Mucosa of descending colon (tissue), 3 donors: ENCODE measurements at regions not wholly inside any gene's neighbourhood (a gene's known extent, or its start where the extent isn't known, plus 50 kb on each side); places are given as distances from the start of the nearest gene placed in this dataset.

ENCODE experiments used
- ATAC-seq: fragments of 200-7000 bp; cut with Tn5 transposase; one replicate; pipeline ENCODE4 v1.9.1; 2020; ENCODE audit warnings: mild to moderate bottlenecking, moderate library complexity
- DNase-seq, 3 donors: peaks; one replicate each; pipeline ENCODE4 v3.0.0-alpha.2; 2020
- H3K36me3 ChIP-seq: fragments of 200-600 bp; one replicate; pipeline ENCODE4 v1.8.0; 2021; ENCODE audit warnings: low read depth, mild to moderate bottlenecking
- H3K4me1 ChIP-seq: fragments of 200-600 bp; one replicate; pipeline ENCODE4 v1.8.0; 2021; ENCODE audit warnings: low read depth, mild to moderate bottlenecking
- H3K4me3 ChIP-seq: fragments of 200-600 bp; one replicate; pipeline ENCODE4 v1.8.0; 2021; ENCODE audit warnings: mild to moderate bottlenecking
- H3K9me3 ChIP-seq: fragments of 200-600 bp; one replicate; pipeline ENCODE4 v1.8.0; 2021; ENCODE audit warnings: mild to moderate bottlenecking
- intact Hi-C, 2 donors: fragments of 100-400 bp; cut with DNase I in 1 of 2; cut with micrococcal nuclease in 1 of 2; formaldehyde crosslinking; loops; one replicate each; pipeline versions ENCODE4 v1.11.0 to v1.11.1; 2022; cut with DNase I, micrococcal nuclease
- TF ChIP-seq, protein P1 (sequence below): fragments of 200-600 bp; IDR thresholded peaks from one replicate; pipeline ENCODE4 v1.8.0; 2022; ENCODE audit warnings: antibody characterized with exemption, mild to moderate bottlenecking
- donor health status: DM: no; HTN: no; CAD: no; lungs with moderate emphysema.
- donor health status: DM: no; HTN: no; CAD: no.
- donor health status: DM: no; HTN: yes; CAD: no.

DNA sequence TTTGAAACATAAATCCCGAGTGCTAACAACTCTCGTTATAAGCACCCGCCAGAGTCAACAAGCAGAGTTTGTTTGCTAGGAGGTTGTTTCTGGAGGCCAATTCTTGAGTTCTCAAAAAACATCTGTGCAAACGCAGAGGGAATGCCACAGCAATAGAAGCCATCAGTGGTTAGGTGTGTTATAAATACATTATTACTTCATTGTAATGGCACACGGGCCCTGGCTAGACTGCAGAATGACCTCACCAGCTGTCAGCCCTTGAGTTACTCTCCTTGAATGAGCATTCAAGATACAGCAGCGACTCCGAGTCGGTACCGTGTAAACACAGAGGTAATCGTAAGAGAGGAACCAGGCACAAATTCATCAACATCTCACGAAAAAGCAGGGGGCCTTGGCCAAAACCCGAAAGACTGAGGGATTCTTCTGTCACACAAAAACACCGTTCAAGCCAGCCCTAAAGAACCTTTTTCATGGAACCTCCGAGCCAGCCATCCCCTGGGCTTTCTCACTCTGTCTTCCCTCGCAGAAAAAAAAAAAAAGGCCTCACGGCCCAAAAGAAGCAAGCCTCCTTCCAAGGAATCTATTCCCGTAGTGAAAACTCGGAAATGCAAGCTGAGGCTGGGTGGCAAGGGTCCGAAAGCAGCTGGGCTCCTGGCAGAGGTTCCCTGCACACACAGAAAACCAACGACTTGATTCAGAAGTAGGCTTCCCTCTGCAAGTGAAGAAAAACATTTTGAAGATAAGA is 133.7 kb upstream of the MEIS1 start:
- Histone ChIP-seq H3K9me3 (no peaks in the 10 kb centered on the region), H3K4me1 (no peaks in the 10 kb centered on the region), H3K4me3 (no peak overlapping the region), H3K36me3 (no peaks in the 10 kb centered on the region)
- peak in 1 of 3 donors; percentile 7 for DNase-seq
- TF ChIP-seq, protein P1, sequence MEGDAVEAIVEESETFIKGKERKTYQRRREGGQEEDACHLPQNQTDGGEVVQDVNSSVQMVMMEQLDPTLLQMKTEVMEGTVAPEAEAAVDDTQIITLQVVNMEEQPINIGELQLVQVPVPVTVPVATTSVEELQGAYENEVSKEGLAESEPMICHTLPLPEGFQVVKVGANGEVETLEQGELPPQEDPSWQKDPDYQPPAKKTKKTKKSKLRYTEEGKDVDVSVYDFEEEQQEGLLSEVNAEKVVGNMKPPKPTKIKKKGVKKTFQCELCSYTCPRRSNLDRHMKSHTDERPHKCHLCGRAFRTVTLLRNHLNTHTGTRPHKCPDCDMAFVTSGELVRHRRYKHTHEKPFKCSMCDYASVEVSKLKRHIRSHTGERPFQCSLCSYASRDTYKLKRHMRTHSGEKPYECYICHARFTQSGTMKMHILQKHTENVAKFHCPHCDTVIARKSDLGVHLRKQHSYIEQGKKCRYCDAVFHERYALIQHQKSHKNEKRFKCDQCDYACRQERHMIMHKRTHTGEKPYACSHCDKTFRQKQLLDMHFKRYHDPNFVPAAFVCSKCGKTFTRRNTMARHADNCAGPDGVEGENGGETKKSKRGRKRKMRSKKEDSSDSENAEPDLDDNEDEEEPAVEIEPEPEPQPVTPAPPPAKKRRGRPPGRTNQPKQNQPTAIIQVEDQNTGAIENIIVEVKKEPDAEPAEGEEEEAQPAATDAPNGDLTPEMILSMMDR = no peak
- intact Hi-C loops = no loop called here
- no peak for ATAC-seq

DNA sequence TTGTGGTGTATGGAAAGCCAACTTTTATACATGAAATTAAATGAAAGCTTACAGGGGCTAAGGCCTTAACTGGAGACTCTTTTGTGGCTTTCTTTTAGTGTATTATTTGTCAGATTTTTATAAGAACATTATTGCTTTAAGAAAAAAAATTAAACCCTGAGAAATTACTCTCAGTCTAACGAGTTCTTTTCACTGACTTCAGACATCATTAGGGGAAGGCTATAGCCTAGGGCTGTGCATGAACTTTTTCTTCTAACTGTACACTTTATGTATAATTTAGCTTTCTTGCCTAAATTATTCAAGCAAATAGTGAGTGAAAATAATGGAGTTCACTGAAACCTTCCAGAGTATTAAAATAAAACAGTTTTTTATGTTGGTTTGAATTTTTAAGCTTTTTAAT is 151.1 kb upstream of the MEIS1 start:
- no peak for ATAC-seq
- TF ChIP-seq, protein P1 = no peak
- Histone ChIP-seq H3K9me3 (no peaks in the 10 kb centered on the region), H3K4me3 (no peak overlapping the region), H3K36me3 (no peaks in the 10 kb centered on the region), H3K4me1 (no peaks in the 10 kb centered on the region)
- no peak for DNase-seq
- intact Hi-C loops = no loop called here

DNA sequence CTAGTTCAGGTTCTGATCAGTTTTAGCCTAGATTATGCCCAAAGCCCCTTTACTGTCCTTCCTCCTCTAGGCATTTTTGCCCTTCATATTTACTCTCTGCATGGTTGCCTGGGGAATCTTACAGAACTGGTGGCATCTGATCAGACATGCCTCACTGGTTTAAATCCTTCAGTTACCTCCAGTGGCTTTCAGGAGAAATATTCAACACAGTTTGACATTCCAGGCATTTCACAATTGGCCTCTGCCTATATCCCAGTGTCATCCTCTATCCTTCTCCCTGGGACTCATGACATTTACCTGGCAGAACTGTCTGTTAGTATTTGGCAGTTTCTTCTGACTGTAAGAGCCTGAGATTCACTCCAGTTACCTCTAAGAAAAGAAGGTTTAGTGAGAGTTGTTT is 152.9 kb upstream of the MEIS1 start:
- H3K9me3 ChIP-seq = no peaks in the 10 kb centered on the region
- no peak for DNase-seq
- H3K36me3 ChIP-seq = no peaks in the 10 kb centered on the region
- intact Hi-C loops = no loop called here
- TF ChIP-seq, protein P1 = no peak
- no peaks in the 10 kb centered on the region for H3K4me1 ChIP-seq
- no peak overlapping the region for H3K4me3 ChIP-seq
- no peak for ATAC-seq

DNA sequence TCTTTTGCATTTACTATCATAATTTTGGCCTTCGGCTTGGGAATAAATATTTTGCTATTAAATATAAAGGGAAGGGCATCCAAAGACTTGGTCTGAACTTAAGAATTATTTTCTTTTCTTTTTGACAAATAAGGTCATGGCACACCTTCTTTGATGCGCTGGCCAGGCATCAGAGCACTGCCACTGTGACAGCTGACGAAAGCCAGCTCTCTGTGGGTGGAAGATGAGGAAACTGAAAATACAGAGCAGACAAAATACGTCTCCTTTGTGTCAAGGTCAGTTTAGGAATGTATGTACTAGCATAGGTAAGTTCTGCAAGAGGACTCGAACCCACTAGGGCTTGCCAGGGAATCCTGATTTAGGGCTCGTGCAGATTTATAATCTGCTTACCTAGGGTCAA is 155.9 kb upstream of the MEIS1 start:
- no peaks in the 10 kb centered on the region for H3K36me3 ChIP-seq
- intact Hi-C loops = no loop called here
- H3K4me1 ChIP-seq = no peaks in the 10 kb centered on the region
- TF ChIP-seq, protein P1 = no peak
- ATAC-seq (no peak), DNase-seq (no peak)
- no peaks in the 10 kb centered on the region for H3K9me3 ChIP-seq
- H3K4me3 ChIP-seq = no peak overlapping the region

DNA sequence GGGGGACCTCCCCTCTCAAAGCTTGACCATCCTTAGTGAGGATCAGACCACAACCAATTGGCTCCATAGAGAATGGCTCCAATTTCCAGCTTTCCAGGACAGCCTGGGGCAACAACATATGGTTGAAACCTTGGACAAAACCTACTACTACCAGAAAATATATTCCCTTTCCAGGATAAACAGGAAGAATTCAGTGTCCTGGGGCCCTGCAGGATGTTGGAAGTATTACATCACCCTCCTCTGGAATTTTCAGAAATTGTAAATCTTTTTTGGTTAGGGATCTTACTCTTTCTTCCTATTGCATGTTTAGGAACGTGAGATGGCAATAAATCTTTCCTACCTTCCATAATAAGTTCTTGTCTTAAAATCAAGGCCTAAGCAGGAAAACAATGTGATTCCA is 158.9 kb upstream of the MEIS1 start:
- TF ChIP-seq, protein P1 = no peak
- Histone ChIP-seq H3K36me3 (no peaks in the 10 kb centered on the region), H3K4me1 (no peaks in the 10 kb centered on the region), H3K4me3 (no peak overlapping the region), H3K9me3 (no peaks in the 10 kb centered on the region)
- ATAC-seq = no peak
- intact Hi-C loops = no loop called here
- no peak for DNase-seq
